LNCaP clone FGC (cell line): ENCODE measurements at regions not wholly inside any gene's neighbourhood (a gene's known extent, or its start where the extent isn't known, plus 50 kb on each side); places are given as distances from the start of the nearest gene placed in this dataset.

Experiments
- DNase-seq: peaks from one replicate; pipeline ENCODE4 v3.0.0-alpha.2; 2011; ENCODE audit warnings: low read depth
- H3K4me3 ChIP-seq: 2 replicates; pipeline ENCODE4 v1.5.1; 2011; ENCODE audit warnings: mild to moderate bottlenecking, low read depth, low read length, control low read depth
- TF ChIP-seq, protein P1 (sequence below): IDR thresholded peaks from 2 replicates; pipeline ENCODE4 v1.5.1; 2012; ENCODE audit warnings: mild to moderate bottlenecking; ENCODE audit not compliant: control insufficient read depth, insufficient read depth; ENCODE audit errors: extremely low read depth

- DNase-seq = no peak
Measured at GRCh38 chr2:153819501-153819900, 52.2 kb upstream of the GALNT13 start.

More at GRCh38 chr2:153819501-153819900, 52.2 kb upstream of the GALNT13 start:
- H3K4me3 ChIP-seq = no peak overlapping the region
- TF ChIP-seq, protein P1, sequence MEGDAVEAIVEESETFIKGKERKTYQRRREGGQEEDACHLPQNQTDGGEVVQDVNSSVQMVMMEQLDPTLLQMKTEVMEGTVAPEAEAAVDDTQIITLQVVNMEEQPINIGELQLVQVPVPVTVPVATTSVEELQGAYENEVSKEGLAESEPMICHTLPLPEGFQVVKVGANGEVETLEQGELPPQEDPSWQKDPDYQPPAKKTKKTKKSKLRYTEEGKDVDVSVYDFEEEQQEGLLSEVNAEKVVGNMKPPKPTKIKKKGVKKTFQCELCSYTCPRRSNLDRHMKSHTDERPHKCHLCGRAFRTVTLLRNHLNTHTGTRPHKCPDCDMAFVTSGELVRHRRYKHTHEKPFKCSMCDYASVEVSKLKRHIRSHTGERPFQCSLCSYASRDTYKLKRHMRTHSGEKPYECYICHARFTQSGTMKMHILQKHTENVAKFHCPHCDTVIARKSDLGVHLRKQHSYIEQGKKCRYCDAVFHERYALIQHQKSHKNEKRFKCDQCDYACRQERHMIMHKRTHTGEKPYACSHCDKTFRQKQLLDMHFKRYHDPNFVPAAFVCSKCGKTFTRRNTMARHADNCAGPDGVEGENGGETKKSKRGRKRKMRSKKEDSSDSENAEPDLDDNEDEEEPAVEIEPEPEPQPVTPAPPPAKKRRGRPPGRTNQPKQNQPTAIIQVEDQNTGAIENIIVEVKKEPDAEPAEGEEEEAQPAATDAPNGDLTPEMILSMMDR = 0 out of 2 replicates have a peak, but pooled peaks have one; percentile 17
